HPDE6-E6E7 (cell line): ENCODE measurements at regions not wholly inside any gene's neighbourhood (a gene's known extent, or its start where the extent isn't known, plus 50 kb on each side); places are given as distances from the start of the nearest gene placed in this dataset.
"Not testable (repeated sequence)": the region's sequence is repeated elsewhere in the genome, so short reads cannot be mapped to it uniquely, and the experiment has no call there.

Source experiments
- DNase-seq: peaks from one replicate; pipeline ENCODE4 v3.0.0; 2011; ENCODE audit warnings: missing footprints; ENCODE audit errors: extremely low spot score

DNA sequence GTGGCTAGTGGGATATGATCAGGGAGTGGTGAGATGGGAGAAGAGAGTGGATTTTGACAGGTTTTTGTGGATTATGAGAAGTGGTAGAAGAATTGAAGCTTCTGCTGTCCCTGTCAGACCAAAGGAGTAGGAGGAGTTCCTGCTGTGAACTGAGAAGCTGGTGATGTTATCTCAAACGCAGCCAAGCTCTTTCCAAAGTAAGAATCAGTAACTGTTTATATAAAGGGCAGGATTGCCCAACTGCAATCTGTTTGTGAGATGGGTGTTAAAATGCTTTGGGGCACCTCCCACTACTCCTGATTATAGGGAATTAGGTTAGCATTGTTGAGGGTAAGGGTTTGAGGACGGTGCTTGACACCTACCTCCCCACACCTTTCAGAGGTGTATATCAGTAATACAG is 60.5 kb upstream of the USP25 start:
- DNase-seq = no peak

DNA sequence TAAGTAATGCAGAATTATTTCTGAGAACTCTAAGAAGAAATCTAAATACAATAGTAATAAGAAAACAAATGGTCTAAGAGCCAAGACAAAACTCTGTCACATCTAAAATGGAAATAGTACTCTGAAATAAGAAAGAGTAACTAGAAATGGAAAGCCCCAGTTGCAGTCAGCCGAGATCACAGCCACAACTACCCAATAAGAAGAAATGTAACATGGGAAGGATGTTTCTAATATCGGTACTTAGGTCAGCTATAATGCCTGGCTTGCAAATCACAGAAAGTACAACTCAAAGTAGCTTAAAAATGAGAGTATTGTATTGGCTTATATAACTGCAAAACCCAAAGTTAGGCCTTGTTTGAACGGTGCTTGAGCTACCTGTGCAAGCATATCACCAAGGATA is 58.6 kb upstream of the USP25 start:
- no peak for DNase-seq

- not testable (repeated sequence) for DNase-seq
Observed at GRCh38 chr21:15672578-15672977, 57.2 kb upstream of the USP25 start.

DNA sequence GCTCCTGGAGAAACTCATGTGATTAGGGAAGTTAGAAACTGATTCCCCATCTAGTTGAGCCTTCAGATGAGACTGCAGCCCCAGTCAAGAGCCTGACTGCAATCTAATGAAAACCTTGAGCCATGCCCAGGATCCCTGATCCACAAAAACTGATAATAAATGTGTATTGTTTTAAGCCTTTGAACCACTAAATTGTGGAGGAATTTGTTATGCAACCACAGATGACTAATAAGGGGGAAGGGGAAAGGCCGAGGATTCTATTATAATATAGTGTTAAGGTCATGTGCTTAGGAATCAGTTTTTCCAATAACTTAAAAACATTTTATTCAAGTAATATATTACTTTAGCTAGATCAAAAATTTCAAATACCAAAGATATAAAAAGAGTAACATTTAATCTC is 52.8 kb upstream of the USP25 start:
- DNase-seq = no peak

GRCh38 chr21:15679630-15680029 is 50.2 kb upstream of the USP25 start:
- DNase-seq = no peak
